GF-D8 (cell line): ENCODE measurements at regions not wholly inside any gene's neighbourhood (a gene's known extent, or its start where the extent isn't known, plus 50 kb on each side); places are given as distances from the start of the nearest gene placed in this dataset.
A peak's percentile ranks its signal among the peaks of the same experiment; 100 is the strongest.

Source experiments
- DNase-seq: peaks from one replicate; lab custom pipeline; 2025; lab: John Stamatoyannopoulos, UW

DNA sequence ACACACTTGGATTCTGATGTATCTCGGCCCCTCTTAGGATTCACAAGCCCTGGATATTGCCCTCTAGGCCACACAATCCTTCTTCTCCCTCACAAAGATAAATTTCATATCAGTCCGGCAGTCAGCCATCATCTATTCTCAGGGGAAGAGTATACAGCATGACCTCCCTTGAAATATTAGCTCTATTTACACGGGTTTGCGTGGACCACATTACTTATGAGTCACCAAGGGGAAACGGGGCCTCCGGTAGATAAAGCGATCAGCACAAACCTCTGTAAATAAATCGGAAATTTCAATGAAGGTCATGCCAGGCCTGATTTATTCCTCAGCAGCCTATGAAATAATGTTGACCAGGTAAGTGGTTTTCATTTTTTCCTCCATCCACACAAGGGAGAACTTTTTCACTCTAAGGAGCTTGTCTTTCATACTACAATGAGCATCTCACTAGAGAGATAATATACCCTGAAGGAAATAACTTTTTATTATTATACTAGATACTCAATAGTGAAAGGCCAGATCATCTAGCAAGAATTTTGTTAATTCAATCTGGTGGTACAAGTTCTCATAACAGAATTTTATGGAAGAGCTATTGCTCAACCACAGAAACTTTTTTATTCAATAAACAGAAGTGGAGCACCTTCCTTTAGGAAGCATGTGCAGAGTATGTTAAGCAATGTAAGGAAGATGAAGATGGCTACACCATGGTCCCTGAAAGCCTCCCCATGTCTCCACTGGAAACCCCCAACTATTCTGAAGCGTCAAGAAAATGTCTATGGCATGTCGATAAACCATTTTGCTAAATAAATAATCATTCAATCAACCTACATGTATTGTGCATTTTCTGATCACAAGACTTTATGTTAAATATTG lies 125.2 kb upstream of the PIK3C3 start:
- no peak for DNase-seq

DNA sequence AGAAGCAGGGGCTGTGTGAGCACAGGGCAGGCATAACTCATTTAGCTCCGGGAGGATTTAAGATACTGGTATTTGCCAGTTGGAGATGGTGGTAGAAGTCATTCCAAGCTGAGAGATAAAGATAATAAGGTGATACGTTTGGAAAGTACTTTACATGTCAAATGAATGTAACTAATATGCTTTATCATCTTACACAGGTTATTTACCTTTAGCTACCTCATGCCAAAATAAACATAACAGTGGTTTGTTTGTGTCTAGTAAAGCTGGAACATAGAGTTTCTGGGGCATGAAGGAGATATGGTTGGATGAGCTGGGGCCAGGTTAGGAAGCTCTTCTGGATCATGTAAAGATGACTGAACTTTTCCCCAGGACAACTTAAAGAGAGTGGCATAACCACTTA lies 126.9 kb upstream of the PIK3C3 start:
- DNase-seq = no peak

DNA sequence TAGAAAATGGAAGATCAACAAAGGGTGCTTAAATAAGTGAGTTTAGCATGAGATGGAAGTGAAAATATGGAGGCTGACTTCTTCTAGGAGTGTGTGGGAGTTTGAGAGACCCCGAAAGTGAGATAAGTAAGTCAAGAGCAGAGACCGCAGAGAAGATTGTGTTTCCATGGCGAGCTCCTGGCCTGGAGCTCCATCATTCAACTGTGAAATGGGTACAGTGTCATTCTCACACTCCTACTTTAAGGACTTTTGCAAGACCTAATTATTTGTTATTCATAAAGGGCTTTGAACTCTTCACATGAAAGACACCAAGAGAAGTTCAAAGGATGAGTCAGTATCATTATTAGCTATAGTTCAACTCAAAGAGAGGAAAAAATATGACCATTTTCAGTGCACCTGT lies 134.2 kb upstream of the PIK3C3 start:
- no peak for DNase-seq

DNA sequence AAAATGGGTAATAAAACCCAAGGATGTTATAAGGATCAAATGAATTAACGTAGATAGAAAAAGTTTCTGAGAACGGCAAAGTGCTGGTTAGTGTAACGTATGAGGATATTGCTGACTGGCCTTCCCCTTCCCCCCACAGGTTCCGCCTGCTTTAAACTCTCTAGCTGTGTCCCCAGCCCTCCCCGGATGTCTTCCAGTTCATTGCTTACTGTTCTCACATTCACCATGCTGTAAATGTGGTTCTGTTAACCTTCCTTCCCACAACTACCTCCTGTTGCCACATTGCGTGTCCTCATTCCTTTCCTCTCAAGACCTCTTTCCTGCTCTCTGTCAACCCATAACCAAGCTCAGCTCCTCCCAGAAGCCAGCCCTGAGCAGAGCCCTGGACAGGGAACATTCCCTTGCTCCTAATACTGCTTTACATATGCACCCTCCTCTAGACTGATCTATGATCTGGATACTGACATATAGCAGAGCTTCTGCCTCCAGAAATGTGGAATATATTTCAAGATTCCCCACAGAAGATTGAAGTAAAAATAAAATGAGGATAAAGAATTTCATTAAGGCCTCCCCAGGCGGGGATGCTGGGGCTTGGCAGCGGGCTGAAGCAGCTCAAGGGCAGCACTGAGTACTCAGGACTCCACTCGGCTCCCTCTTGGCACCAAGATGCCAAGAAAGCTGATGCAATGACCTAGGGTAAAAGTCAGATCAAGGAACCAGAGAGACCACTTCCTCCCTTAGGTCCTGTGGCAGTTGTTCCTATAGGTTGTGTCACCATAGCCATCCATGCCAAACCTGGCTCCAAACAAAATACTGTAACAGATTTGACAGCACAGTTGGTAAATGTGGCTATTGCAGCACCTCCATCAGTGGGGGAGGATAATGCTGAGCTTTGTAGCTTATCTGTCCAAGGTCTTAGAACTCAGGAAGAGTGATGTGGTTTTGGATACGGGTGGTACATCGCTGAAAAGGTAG lies 136.4 kb upstream of the PIK3C3 start:
- peak; percentile 19 for DNase-seq

DNA sequence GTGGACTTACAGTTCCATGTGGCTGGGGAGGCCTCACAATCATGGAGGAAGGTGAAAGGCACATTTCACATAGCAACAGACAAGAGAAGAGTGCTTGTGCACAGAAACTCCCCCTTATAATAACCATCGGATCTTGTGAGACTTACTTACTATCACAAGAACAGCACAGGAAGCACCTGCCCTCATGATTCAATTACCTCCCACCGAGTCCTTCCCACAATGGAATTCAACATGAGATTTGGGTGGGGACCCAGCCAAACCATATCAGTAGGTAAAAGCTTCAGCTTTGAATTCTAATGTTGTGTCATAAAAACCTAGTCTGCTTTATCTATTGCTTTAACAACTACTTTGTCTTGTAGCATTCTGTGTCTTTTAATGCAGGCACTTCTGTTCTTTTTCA lies 140.4 kb upstream of the PIK3C3 start:
- no peak for DNase-seq

DNA sequence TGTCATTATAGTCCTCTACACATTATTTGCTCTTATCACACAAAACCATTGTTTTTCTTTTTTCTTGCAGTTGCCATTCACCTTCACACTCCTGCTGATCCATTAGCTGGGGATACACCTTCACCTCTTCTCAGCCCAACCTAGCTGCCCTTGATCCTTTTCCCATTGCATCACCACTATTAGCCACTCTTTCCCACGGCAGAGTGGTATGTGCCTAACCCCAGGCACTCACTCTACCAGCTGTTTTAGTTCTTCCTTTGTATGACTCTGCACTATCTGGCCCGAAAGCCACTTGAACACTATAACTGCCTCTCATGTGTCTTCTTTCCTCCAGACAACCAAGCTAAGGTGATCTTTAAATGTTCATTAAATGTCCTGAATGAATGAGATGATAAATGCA lies 145.4 kb upstream of the PIK3C3 start:
- no peak for DNase-seq

GRCh38 chr18:41805341-41805740 lies 149.7 kb upstream of the PIK3C3 start:
- no peak for DNase-seq

DNA sequence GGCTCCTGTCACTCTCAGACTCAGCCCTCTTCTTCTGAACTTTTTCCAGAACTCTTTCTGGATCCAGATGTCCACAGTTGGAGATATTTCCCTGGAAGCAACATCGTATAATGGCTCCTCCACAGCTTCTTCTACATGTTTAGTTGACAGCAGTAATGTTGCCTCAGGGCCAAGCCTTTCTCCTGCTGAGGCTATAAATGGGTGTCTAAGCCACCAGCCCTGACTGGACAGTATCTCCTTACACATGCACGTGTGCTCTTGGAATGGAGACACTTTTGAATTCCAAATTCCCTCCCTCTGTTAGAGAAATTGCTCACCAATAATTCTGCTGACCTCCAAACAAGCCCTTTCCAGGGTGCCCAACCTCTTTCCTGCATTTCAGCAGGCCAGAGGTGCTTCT lies 156.2 kb upstream of the PIK3C3 start:
- no peak for DNase-seq

GRCh38 chr18:41790687-41791086 lies 164.3 kb upstream of the PIK3C3 start:
- DNase-seq = no peak

DNA sequence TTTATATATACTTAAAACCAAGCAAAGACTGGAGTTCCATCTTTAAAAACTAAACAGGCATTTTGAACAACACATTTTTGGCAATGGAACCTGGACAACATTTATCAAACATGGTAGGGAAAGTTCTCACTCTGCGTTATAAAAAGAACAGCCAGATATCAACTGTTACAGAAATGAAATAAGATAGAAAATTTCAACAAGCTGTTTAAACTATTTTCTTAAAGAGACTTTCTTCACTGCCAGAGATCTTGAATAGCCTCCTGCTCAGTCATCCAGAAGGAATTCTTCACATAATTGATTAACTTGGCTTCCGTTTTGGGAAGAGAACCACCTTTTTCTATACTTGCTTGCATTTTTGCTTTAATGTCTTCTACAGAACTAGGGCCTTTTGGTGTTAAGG lies 166.0 kb upstream of the PIK3C3 start:
- DNase-seq = no peak

- DNase-seq = no peak
Observed at GRCh38 chr18:41783879-41784278, 171.2 kb upstream of the PIK3C3 start.

DNA sequence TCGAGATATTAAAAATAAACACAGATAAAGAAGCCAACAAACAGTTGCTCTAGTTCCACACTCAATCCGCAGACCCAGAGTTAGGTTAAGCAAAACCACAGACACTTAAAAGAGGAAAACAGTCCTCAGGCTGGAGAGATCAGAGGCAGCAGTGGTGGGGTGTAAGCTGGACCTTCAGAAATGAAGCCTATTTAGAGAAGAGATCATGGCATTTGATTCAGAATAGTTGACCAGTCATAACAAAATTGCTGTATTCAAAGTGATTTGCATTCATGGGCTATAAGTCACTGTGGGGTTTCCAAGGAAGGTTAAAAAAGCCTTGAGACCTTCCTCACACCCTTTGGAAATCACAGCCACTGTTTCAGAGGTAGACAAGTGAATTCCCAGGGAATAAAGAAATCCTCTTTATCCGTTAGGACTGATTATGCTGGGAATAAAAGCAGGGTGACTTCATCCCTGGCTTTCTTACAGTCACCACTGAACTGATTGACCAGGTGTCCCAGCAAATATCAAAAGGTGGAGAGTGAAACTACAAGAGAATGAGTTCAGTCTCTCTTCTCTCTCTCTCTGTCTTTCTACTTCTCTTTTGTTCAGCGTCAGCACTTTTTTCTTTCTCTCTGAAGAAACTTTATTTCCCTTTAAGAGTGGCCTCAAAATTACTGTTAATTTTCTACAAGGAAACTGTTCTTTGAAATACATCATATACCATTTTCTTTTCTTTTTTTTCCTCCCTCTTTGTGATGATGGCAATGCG lies 171.8 kb upstream of the PIK3C3 start:
- DNase-seq = no peak

DNA sequence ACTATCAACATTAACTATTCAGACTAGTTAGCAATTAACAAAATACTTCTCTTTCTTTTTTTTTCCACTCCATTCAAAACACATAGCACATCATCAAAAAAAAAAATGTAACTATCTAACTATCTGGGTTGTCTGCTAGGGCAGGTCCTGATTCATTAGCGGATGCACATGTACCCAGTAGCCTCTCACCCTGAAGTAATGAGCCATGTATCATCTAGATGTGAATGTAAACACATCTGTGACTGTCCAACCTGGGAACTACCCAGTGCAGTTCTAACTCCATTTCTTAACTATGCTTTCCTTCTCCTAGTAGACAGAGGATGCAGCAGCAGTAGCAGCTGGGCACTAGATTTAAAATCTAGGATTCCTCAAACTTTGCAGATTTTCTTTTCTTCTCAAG lies 183.1 kb upstream of the PIK3C3 start:
- no peak for DNase-seq

DNA sequence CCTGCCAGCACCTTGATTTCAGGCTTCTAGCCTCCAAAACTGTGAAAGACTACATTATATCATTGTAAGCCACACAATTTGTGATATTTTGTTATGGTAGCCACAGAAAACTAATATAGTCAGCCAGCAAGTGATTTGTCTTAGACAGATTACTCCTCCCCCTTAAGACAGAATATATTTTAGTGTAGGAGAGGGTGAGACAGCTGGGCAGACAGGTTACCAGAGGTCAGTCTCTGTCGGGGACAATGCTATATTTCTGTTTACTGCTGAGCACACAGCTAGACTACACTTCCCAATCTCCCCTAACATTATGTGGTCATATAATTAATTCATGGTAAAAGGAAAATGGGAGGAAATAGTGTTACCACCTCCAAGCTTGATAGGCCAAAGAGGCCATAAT lies 185.8 kb upstream of the PIK3C3 start:
- DNase-seq = no peak

DNA sequence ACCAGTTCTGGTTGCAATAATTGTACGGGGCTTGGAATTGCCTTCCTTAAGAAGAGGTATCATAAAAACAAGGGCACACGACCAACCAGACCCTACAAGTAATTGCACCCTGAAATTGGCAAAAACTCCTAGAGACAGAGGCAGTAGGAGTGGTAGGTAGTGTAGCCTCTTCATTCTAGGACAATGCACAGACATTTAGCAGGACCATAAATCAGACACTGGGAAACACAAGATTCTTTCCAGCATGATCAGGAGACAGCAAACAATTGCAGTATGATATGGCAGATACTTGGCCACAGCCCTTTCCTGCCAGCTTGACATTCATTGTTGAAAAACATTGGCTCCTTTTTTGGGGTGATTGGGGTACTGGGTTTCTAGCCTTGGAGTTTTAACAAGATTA lies 186.6 kb upstream of the PIK3C3 start:
- DNase-seq = no peak

- DNase-seq = no peak
Observed at GRCh38 chr18:41767960-41768359, 187.1 kb upstream of the PIK3C3 start.

GRCh38 chr18:41765460-41765859 lies 189.6 kb upstream of the PIK3C3 start:
- DNase-seq = no peak

DNA sequence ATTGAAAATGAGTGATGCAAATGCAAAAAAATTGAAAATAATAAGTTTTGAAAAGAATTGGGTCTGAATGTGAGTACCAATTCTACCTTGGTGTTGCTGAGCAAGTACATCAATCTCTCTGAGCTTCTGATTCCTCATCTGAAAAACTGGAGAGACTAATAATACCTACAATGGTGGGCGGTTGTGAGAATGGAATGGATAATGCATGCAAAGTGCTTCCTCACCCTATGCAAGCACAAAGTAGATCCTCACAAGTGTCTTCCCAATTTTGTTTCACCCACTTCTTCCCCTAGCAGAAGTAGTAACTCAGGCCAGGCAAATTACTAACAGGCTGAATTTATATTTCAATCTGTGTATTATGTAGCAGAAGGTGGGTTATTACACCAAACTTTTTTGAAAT lies 191.7 kb upstream of the PIK3C3 start:
- DNase-seq = no peak

- DNase-seq = no peak
Observed at GRCh38 chr18:41761333-41762018, 193.6 kb upstream of the PIK3C3 start.

DNA sequence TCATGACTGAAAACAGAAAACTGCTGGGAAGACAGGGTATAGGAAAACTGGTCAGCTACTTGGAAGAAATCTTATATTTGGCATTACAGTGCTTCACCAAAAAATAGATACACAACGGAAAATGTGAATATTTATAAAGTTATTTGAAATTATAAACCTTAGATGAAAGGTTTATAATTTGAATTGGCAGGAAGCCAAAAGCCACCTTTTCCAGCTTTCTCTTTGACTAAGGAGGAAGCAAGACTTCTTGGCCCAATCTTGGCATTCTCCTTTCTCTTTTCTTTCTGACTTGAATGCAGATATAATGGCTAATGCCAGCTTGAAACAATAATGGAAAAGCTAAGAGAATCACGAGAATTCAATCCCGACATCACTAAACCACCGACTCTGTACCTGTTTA lies 196.5 kb upstream of the PIK3C3 start:
- no peak for DNase-seq

GRCh38 chr18:41756141-41756540 lies 198.9 kb upstream of the PIK3C3 start:
- no peak for DNase-seq

GRCh38 chr18:41754332-41754731 lies 200.7 kb upstream of the PIK3C3 start:
- no peak for DNase-seq
